HG03342 (cell line): ENCODE measurements at regions not wholly inside any gene's neighbourhood (a gene's known extent, or its start where the extent isn't known, plus 50 kb on each side); places are given as distances from the start of the nearest gene placed in this dataset.
A peak's percentile ranks its signal among the peaks of the same experiment; 100 is the strongest.
"Not testable (repeated sequence)": the region's sequence is repeated elsewhere in the genome, so short reads cannot be mapped to it uniquely, and the experiment has no call there.

ENCODE experiments used
- ATAC-seq: cut with Tn5 transposase; IDR thresholded peaks from one replicate; pipeline ENCODE4 v1.9.1; 2021; ENCODE audit warnings: mild to moderate bottlenecking, moderate library complexity; ENCODE audit not compliant: unreplicated experiment

- ATAC-seq, result no peak
Measured at GRCh38 chr3:29005862-29006261, 275.0 kb upstream of the RBMS3 start.

GRCh38 chr3:29011441-29011840, 269.4 kb upstream of the RBMS3 start:
- no peak for ATAC-seq

GRCh38 chr3:29011966-29012365, 268.9 kb upstream of the RBMS3 start:
- ATAC-seq, result no peak

- ATAC-seq, result no peak
Measured at GRCh38 chr3:29022976-29023375, 257.9 kb upstream of the RBMS3 start.

GRCh38 chr3:29026286-29026685, 254.6 kb upstream of the RBMS3 start:
- peak; percentile 95 for ATAC-seq

GRCh38 chr3:29026959-29027358, 253.9 kb upstream of the RBMS3 start:
- peak; percentile 41 for ATAC-seq

GRCh38 chr3:29031175-29031574, 249.7 kb upstream of the RBMS3 start:
- not testable (repeated sequence) for ATAC-seq

- ATAC-seq, result no peak
Measured at GRCh38 chr3:29033511-29033910, 247.4 kb upstream of the RBMS3 start.

- ATAC-seq, result no peak
Measured at GRCh38 chr3:29050155-29050554, 230.7 kb upstream of the RBMS3 start.

- ATAC-seq, result no peak
Measured at GRCh38 chr3:29057326-29057725, 223.5 kb upstream of the RBMS3 start.

GRCh38 chr3:29064085-29064484, 216.8 kb upstream of the RBMS3 start:
- no peak for ATAC-seq

GRCh38 chr3:29065211-29065785, 215.6 kb upstream of the RBMS3 start:
- no peak for ATAC-seq

- no peak for ATAC-seq
Measured at GRCh38 chr3:29067007-29067406, 213.9 kb upstream of the RBMS3 start.

GRCh38 chr3:29070959-29071634, 209.8 kb upstream of the RBMS3 start:
- ATAC-seq, result no peak

GRCh38 chr3:29072611-29073010, 208.3 kb upstream of the RBMS3 start:
- no peak for ATAC-seq

- no peak for ATAC-seq
Measured at GRCh38 chr3:29077356-29077755, 203.5 kb upstream of the RBMS3 start.

GRCh38 chr3:29079358-29079757, 201.5 kb upstream of the RBMS3 start:
- no peak for ATAC-seq

- ATAC-seq, result no peak
Measured at GRCh38 chr3:29080967-29081366, 199.9 kb upstream of the RBMS3 start.

GRCh38 chr3:29083081-29083480, 197.8 kb upstream of the RBMS3 start:
- ATAC-seq, result no peak

GRCh38 chr3:29083676-29084075, 197.2 kb upstream of the RBMS3 start:
- ATAC-seq, result no peak

GRCh38 chr3:29088579-29088978, 192.3 kb upstream of the RBMS3 start:
- ATAC-seq, result no peak

GRCh38 chr3:29090912-29091597, 189.8 kb upstream of the RBMS3 start:
- no peak for ATAC-seq
